ENCODE measurements at regions not wholly inside any gene's neighbourhood (a gene's known extent, or its start where the extent isn't known, plus 50 kb on each side); places are given as distances from the start of the nearest gene placed in this dataset.

- Histone ChIP-seq H3K27ac (ENCODE audit: low read depth, low read length) (no peak overlapping the region), H3K4me1 (ENCODE audit: control insufficient read depth in 1 of 2, insufficient read depth in 2 of 2, low read length in 2 of 2) (no peaks in the 10 kb centered on the region), H3K9ac (ENCODE audit: low read depth in 1 of 2, low read length in 2 of 2) (no peak overlapping the region), H3K9me3 (ENCODE audit: control insufficient read depth in 1 of 2, low read length in 2 of 2) (no peaks in the 10 kb centered on the region), H3K27me3 (ENCODE audit: control insufficient read depth in 1 of 2, insufficient read depth in 2 of 2, low read length in 2 of 2) (no peaks in the 10 kb centered on the region), H3K36me3 (ENCODE audit: control insufficient read depth in 1 of 2, insufficient read depth in 2 of 2, low read length in 2 of 2) (no peaks in the 10 kb centered on the region), H3K4me3 (ENCODE audit: low read depth in 1 of 2, low read length in 2 of 2) (no peak overlapping the region)
Observed at GRCh38 chr4:173940146-173940545, 343.3 kb downstream of the FBXO8 start.

- Histone ChIP-seq H3K9ac (ENCODE audit: low read depth in 1 of 2, low read length in 2 of 2) (no peak overlapping the region), H3K36me3 (ENCODE audit: control insufficient read depth in 1 of 2, insufficient read depth in 2 of 2, low read length in 2 of 2) (no peaks in the 10 kb centered on the region), H3K27me3 (ENCODE audit: control insufficient read depth in 1 of 2, insufficient read depth in 2 of 2, low read length in 2 of 2) (no peaks in the 10 kb centered on the region), H3K27ac (ENCODE audit: low read depth, low read length) (no peak overlapping the region), H3K4me1 (ENCODE audit: control insufficient read depth in 1 of 2, insufficient read depth in 2 of 2, low read length in 2 of 2) (no peaks in the 10 kb centered on the region), H3K9me3 (ENCODE audit: control insufficient read depth in 1 of 2, low read length in 2 of 2) (no peaks in the 10 kb centered on the region), H3K4me3 (ENCODE audit: low read depth in 1 of 2, low read length in 2 of 2) (no peak overlapping the region)
Observed at GRCh38 chr4:173937631-173938270, 345.7 kb downstream of the FBXO8 start.

- Histone ChIP-seq H3K4me3 (ENCODE audit: low read depth in 1 of 2, low read length in 2 of 2) (no peak overlapping the region), H3K9ac (ENCODE audit: low read depth in 1 of 2, low read length in 2 of 2) (no peak overlapping the region), H3K27ac (ENCODE audit: low read depth, low read length) (no peak overlapping the region), H3K4me1 (ENCODE audit: control insufficient read depth in 1 of 2, insufficient read depth in 2 of 2, low read length in 2 of 2) (no peaks in the 10 kb centered on the region), H3K9me3 (ENCODE audit: control insufficient read depth in 1 of 2, low read length in 2 of 2) (no peaks in the 10 kb centered on the region), H3K36me3 (ENCODE audit: control insufficient read depth in 1 of 2, insufficient read depth in 2 of 2, low read length in 2 of 2) (no peaks in the 10 kb centered on the region), H3K27me3 (ENCODE audit: control insufficient read depth in 1 of 2, insufficient read depth in 2 of 2, low read length in 2 of 2) (no peaks in the 10 kb centered on the region)
Observed at GRCh38 chr4:173936861-173937260, 346.6 kb downstream of the FBXO8 start.

DNA sequence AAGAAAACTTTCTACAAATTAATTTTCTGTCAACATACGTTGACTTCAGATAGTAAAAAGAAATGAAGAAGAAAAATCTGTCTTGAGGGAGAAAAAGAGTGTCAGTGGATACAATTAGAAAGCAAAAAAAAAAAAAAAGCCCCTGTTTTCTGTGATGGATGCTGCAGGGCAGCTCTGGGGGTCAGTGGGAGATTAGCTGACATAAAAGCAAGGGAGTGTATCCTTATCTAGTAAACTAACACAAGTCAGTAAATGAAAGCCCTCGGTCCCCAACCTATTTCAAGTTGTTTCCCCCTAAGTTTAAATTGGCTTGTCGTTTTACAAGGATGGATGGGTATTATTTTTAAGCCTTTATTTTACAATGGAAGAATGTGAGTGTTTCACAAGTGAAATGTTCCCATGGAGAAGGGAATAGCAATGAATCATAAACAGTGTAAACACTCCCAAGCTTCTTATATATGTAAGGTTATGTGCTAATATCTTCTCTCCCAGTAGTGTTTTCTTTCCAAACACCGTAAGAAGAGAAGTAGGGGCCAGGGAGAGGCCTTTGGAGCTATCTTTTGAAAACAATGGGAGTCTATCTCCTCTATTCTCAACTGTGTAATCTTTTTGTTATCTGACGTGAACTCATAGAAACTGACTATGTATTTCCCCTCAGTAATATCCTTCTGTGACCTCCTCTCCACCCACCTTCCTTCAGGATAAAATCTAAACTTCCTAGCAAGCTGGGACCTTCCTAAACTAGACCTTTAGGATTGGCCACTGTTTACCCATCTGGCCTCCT is 347.7 kb downstream of the FBXO8 start:
- no peak overlapping the region for H3K27ac ChIP-seq (ENCODE audit: low read depth, low read length)
- H3K9ac ChIP-seq (ENCODE audit: low read depth in 1 of 2, low read length in 2 of 2), result no peak overlapping the region
- H3K9me3 ChIP-seq (ENCODE audit: control insufficient read depth in 1 of 2, low read length in 2 of 2), result no peaks in the 10 kb centered on the region
- H3K27me3 ChIP-seq (ENCODE audit: control insufficient read depth in 1 of 2, insufficient read depth in 2 of 2, low read length in 2 of 2), result no peaks in the 10 kb centered on the region
- no peaks in the 10 kb centered on the region for H3K4me1 ChIP-seq (ENCODE audit: control insufficient read depth in 1 of 2, insufficient read depth in 2 of 2, low read length in 2 of 2)
- H3K36me3 ChIP-seq (ENCODE audit: control insufficient read depth in 1 of 2, insufficient read depth in 2 of 2, low read length in 2 of 2), result no peaks in the 10 kb centered on the region
- H3K4me3 ChIP-seq (ENCODE audit: low read depth in 1 of 2, low read length in 2 of 2), result no peak overlapping the region

DNA sequence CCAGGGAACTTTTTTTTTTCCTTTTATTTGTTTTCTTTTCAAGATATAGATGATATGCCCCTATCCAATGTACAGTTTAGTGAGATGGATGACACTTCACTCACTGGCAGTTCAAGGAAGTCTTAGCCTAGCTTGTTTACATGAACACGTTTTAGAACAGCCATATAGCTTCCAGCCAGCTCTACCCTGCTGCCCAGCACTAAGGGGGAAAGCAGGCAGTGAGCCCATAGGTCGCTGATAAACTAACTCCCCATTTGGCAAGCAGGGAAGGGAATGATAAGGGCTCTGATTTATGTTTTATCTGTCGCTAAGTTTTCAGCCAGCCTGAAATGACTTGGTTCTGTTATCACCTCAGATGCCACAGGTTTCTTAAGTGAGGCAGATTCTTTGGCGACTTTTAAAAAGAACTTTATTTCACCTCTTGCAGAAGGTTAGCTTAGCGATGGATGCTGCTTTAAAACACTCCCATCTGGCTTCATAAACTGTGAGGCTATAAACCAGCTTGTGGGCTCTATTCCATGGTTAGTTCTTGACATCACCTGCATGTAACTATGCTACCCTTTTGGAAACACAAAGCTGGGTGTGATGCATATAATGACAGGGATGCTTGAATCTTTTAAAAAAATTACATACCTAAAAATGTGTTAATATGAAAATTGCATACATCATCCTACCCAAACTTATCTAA is 348.4 kb downstream of the FBXO8 start:
- H3K27me3 ChIP-seq (ENCODE audit: control insufficient read depth in 1 of 2, insufficient read depth in 2 of 2, low read length in 2 of 2), result no peaks in the 10 kb centered on the region
- H3K36me3 ChIP-seq (ENCODE audit: control insufficient read depth in 1 of 2, insufficient read depth in 2 of 2, low read length in 2 of 2), result no peaks in the 10 kb centered on the region
- no peak overlapping the region for H3K27ac ChIP-seq (ENCODE audit: low read depth, low read length)
- H3K9ac ChIP-seq (ENCODE audit: low read depth in 1 of 2, low read length in 2 of 2), result no peak overlapping the region
- no peak overlapping the region for H3K4me3 ChIP-seq (ENCODE audit: low read depth in 1 of 2, low read length in 2 of 2)
- H3K9me3 ChIP-seq (ENCODE audit: control insufficient read depth in 1 of 2, low read length in 2 of 2), result no peaks in the 10 kb centered on the region
- peaks cover 0 to 7% of the 10 kb centered on the region in 2 donors for H3K4me1 ChIP-seq (ENCODE audit: control insufficient read depth in 1 of 2, insufficient read depth in 2 of 2, low read length in 2 of 2)

DNA sequence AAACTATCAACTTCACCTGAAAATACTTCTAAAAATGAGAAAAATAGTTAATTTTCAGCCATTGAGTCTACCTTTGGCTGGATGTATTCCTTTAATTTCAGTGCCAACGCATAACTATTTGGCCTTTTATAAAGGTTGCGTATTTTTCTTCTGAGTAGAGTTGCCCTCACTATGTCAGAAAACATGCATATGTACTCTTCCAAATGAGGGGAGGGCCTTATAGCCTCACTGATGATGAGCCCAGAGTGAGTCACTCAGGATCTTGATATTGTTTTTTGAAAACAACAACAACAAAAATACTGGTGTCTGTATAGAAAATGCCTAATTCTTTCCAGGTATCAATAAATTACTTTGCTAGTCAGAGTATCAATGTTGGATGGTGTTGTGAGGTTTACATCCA is 349.3 kb downstream of the FBXO8 start:
- H3K27ac ChIP-seq (ENCODE audit: low read depth, low read length), result no peak overlapping the region
- H3K4me1 ChIP-seq (ENCODE audit: control insufficient read depth in 1 of 2, insufficient read depth in 2 of 2, low read length in 2 of 2), result peaks cover 0 to 7% of the 10 kb centered on the region in 2 donors

GRCh38 chr4:173932701-173933100 is 350.8 kb downstream of the FBXO8 start:
- Histone ChIP-seq H3K36me3 (ENCODE audit: control insufficient read depth in 1 of 2, insufficient read depth in 2 of 2, low read length in 2 of 2) (no peaks in the 10 kb centered on the region), H3K27ac (ENCODE audit: low read depth, low read length) (no peak overlapping the region), H3K9ac (ENCODE audit: low read depth in 1 of 2, low read length in 2 of 2) (no peak overlapping the region), H3K27me3 (ENCODE audit: control insufficient read depth in 1 of 2, insufficient read depth in 2 of 2, low read length in 2 of 2) (no peaks in the 10 kb centered on the region), H3K4me1 (ENCODE audit: control insufficient read depth in 1 of 2, insufficient read depth in 2 of 2, low read length in 2 of 2) (peaks cover 0 to 7% of the 10 kb centered on the region in 2 donors), H3K4me3 (ENCODE audit: low read depth in 1 of 2, low read length in 2 of 2) (no peak overlapping the region), H3K9me3 (ENCODE audit: control insufficient read depth in 1 of 2, low read length in 2 of 2) (no peaks in the 10 kb centered on the region)

More for the DNA sequence above, 349.3 kb downstream of the FBXO8 start:
- no peaks in the 10 kb centered on the region for H3K27me3 ChIP-seq (ENCODE audit: control insufficient read depth in 1 of 2, insufficient read depth in 2 of 2, low read length in 2 of 2)
- no peaks in the 10 kb centered on the region for H3K36me3 ChIP-seq (ENCODE audit: control insufficient read depth in 1 of 2, insufficient read depth in 2 of 2, low read length in 2 of 2)
- no peak overlapping the region for H3K9ac ChIP-seq (ENCODE audit: low read depth in 1 of 2, low read length in 2 of 2)
- no peaks in the 10 kb centered on the region for H3K9me3 ChIP-seq (ENCODE audit: control insufficient read depth in 1 of 2, low read length in 2 of 2)
- H3K4me3 ChIP-seq (ENCODE audit: low read depth in 1 of 2, low read length in 2 of 2), result no peak overlapping the region

DNA sequence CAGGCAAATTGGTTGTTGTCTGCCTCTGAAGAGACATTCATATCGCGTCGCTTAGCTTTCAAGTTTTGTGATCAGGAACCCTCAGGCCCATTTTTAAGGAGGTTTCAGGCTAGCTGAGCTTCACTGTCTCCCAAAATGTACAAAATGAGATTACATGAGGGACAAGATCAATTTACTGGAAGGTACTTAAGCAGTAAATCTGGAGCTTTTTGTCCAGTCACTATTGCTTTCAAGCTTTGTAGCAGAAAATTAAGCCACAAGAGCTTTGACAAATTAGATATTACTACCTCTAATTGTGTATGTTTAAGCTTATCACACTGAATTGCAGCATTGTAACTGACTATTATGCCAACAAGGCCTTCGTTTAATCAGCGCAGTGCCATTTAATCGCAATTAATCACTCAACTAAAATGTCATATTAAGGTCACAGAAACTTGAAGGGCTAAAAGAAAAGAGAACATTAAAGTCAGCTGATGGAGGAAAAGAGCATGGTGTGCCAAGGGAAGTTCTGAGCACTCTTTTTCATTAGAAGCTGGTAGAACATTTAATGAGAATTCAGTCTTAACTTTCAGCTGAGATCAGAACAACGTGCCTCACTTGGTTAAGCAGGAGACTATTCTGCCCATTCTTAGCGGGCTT is 353.0 kb downstream of the FBXO8 start:
- Histone ChIP-seq H3K9me3 (ENCODE audit: control insufficient read depth in 1 of 2, low read length in 2 of 2) (no peaks in the 10 kb centered on the region), H3K27me3 (ENCODE audit: control insufficient read depth in 1 of 2, insufficient read depth in 2 of 2, low read length in 2 of 2) (no peaks in the 10 kb centered on the region), H3K36me3 (ENCODE audit: control insufficient read depth in 1 of 2, insufficient read depth in 2 of 2, low read length in 2 of 2) (no peaks in the 10 kb centered on the region), H3K4me3 (ENCODE audit: low read depth in 1 of 2, low read length in 2 of 2) (no peak overlapping the region), H3K4me1 (ENCODE audit: control insufficient read depth in 1 of 2, insufficient read depth in 2 of 2, low read length in 2 of 2) (peaks cover 0 to 7% of the 10 kb centered on the region in 2 donors), H3K27ac (ENCODE audit: low read depth, low read length) (no peak overlapping the region), H3K9ac (ENCODE audit: low read depth in 1 of 2, low read length in 2 of 2) (no peak overlapping the region)

DNA sequence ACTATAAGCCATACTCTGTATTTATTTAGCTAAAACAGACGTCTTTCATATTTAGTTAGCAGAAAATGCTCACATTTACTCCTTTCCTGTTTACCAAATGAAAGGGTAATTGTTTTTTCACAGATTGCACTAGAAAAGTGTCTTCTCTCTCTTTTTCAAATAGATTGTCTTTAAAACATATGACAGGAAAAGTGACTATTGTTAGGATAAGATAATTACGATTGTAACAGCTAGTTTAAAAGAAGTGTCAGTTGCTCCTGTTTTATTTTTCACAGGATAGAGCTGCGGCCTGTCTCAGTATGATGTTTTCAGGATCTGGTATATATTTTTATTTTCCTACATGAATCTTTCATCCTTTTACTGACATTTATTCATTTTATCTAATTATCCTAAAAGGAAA is 353.5 kb downstream of the FBXO8 start:
- Histone ChIP-seq H3K9ac (ENCODE audit: low read depth in 1 of 2, low read length in 2 of 2) (no peak overlapping the region), H3K27ac (ENCODE audit: low read depth, low read length) (no peak overlapping the region), H3K27me3 (ENCODE audit: control insufficient read depth in 1 of 2, insufficient read depth in 2 of 2, low read length in 2 of 2) (no peaks in the 10 kb centered on the region), H3K4me3 (ENCODE audit: low read depth in 1 of 2, low read length in 2 of 2) (no peak overlapping the region), H3K9me3 (ENCODE audit: control insufficient read depth in 1 of 2, low read length in 2 of 2) (no peaks in the 10 kb centered on the region), H3K36me3 (ENCODE audit: control insufficient read depth in 1 of 2, insufficient read depth in 2 of 2, low read length in 2 of 2) (no peaks in the 10 kb centered on the region), H3K4me1 (ENCODE audit: control insufficient read depth in 1 of 2, insufficient read depth in 2 of 2, low read length in 2 of 2) (peaks cover 0 to 7% of the 10 kb centered on the region in 2 donors)

GRCh38 chr4:173924561-173924960 is 358.9 kb downstream of the FBXO8 start:
- Histone ChIP-seq H3K27me3 (ENCODE audit: control insufficient read depth in 1 of 2, insufficient read depth in 2 of 2, low read length in 2 of 2) (peaks cover 0 to 4% of the 10 kb centered on the region in 2 donors), H3K9ac (ENCODE audit: low read depth in 1 of 2, low read length in 2 of 2) (no peak overlapping the region), H3K9me3 (ENCODE audit: control insufficient read depth in 1 of 2, low read length in 2 of 2) (no peaks in the 10 kb centered on the region), H3K4me1 (ENCODE audit: control insufficient read depth in 1 of 2, insufficient read depth in 2 of 2, low read length in 2 of 2) (no peaks in the 10 kb centered on the region), H3K27ac (ENCODE audit: low read depth, low read length) (no peak overlapping the region), H3K4me3 (ENCODE audit: low read depth in 1 of 2, low read length in 2 of 2) (no peak overlapping the region), H3K36me3 (ENCODE audit: control insufficient read depth in 1 of 2, insufficient read depth in 2 of 2, low read length in 2 of 2) (no peaks in the 10 kb centered on the region)

Data from duodenal mucosa (tissue), 2 donors.